ENCODE measurements at regions not wholly inside any gene's neighbourhood (a gene's known extent, or its start where the extent isn't known, plus 50 kb on each side); places are given as distances from the start of the nearest gene placed in this dataset.

- no peak for TF ChIP-seq CTCF (IDR thresholded peaks at IDR 0.05)
- TF ChIP-seq ZFX (IDR thresholded peaks at IDR 0.05; ENCODE audit: borderline replicate concordance), result no peak
These were observed 339.9 kb upstream of the SOX11 start for GRCh38 chr2:5352286-5352685.
